ENCODE measurements at regions not wholly inside any gene's neighbourhood (a gene's known extent, or its start where the extent isn't known, plus 50 kb on each side); places are given as distances from the start of the nearest gene placed in this dataset.
"Not testable (repeated sequence)": the region's sequence is repeated elsewhere in the genome, so short reads cannot be mapped to it uniquely, and the experiment has no call there.

GRCh38 chr1:4131734-4132133, 231.7 kb upstream of the C1orf174 start:
- TF ChIP-seq CTCF (IDR thresholded peaks at IDR 0.05; ENCODE audit: borderline replicate concordance, insufficient read depth, low read depth, low read length): no peak
- no peak overlapping the region for H3K4me3 ChIP-seq (ENCODE audit: low read depth, low read length)

- TF ChIP-seq CTCF (IDR thresholded peaks at IDR 0.05; ENCODE audit: borderline replicate concordance, insufficient read depth, low read depth, low read length): no peak
- H3K4me3 ChIP-seq (ENCODE audit: low read depth, low read length): no peak overlapping the region
Observed at GRCh38 chr1:4132352-4133296, 232.6 kb upstream of the C1orf174 start.

- H3K4me3 ChIP-seq (ENCODE audit: low read depth, low read length): no peak overlapping the region
- TF ChIP-seq CTCF (IDR thresholded peaks at IDR 0.05; ENCODE audit: borderline replicate concordance, insufficient read depth, low read depth, low read length): no peak
Observed at GRCh38 chr1:4133297-4133938, 233.3 kb upstream of the C1orf174 start.

- no peak for TF ChIP-seq CTCF (IDR thresholded peaks at IDR 0.05; ENCODE audit: borderline replicate concordance, insufficient read depth, low read depth, low read length)
- no peak overlapping the region for H3K4me3 ChIP-seq (ENCODE audit: low read depth, low read length)
Observed at GRCh38 chr1:4133939-4134321, 233.9 kb upstream of the C1orf174 start.

GRCh38 chr1:4135853-4136252, 235.8 kb upstream of the C1orf174 start:
- not testable (repeated sequence) for H3K4me3 ChIP-seq (ENCODE audit: low read depth, low read length)

GRCh38 chr1:4137621-4138415, 237.7 kb upstream of the C1orf174 start:
- H3K4me3 ChIP-seq (ENCODE audit: low read depth, low read length): no peak overlapping the region
- TF ChIP-seq CTCF (IDR thresholded peaks at IDR 0.05; ENCODE audit: borderline replicate concordance, insufficient read depth, low read depth, low read length): no peak

GRCh38 chr1:4139646-4140045, 239.6 kb upstream of the C1orf174 start:
- no peak for TF ChIP-seq CTCF (IDR thresholded peaks at IDR 0.05; ENCODE audit: borderline replicate concordance, insufficient read depth, low read depth, low read length)

More at GRCh38 chr1:4139646-4140045, 239.6 kb upstream of the C1orf174 start:
- no peak overlapping the region for H3K4me3 ChIP-seq (ENCODE audit: low read depth, low read length)
